Lower lobe of right lung (tissue), 2 donors: ENCODE measurements at regions not wholly inside any gene's neighbourhood (a gene's known extent, or its start where the extent isn't known, plus 50 kb on each side); places are given as distances from the start of the nearest gene placed in this dataset.

Source experiments
- ATAC-seq, 2 donors: fragments of 200-7000 bp; cut with Tn5 transposase; one replicate each; pipeline ENCODE4 v1.9.1; 2020 to 2022; ENCODE audit warnings: mild to moderate bottlenecking in 2 of 2, moderate library complexity in 2 of 2
- DNase-seq: peaks from one replicate; pipeline ENCODE4 v3.0.0-alpha.2; 2020
- H3K27ac ChIP-seq: fragments of 200-600 bp; one replicate; pipeline ENCODE4 v1.8.0; 2022
- H3K27me3 ChIP-seq: fragments of 200-600 bp; one replicate; pipeline ENCODE4 v1.8.0; 2022; ENCODE audit warnings: low read depth
- H3K36me3 ChIP-seq: fragments of 200-600 bp; one replicate; pipeline ENCODE4 v1.8.0; 2022; ENCODE audit warnings: mild to moderate bottlenecking
- H3K4me1 ChIP-seq: fragments of 200-600 bp; one replicate; pipeline ENCODE4 v1.8.0; 2022
- H3K4me3 ChIP-seq: fragments of 200-600 bp; one replicate; pipeline ENCODE4 v1.8.0; 2022; ENCODE audit warnings: mild to moderate bottlenecking
- H3K9me3 ChIP-seq: fragments of 200-600 bp; one replicate; pipeline ENCODE4 v1.8.0; 2022
- CTCF ChIP-seq: fragments of 200-600 bp; IDR thresholded peaks from one replicate; pipeline ENCODE4 v1.8.0; 2022; ENCODE audit warnings: antibody characterized with exemption, mild to moderate bottlenecking
- intact Hi-C: fragments of 100-400 bp; cut with DNase I; formaldehyde crosslinking; loops from one replicate; pipeline ENCODE4 v1.11.0; 2022
- donor health status: DM: no; HTN: yes; CAD: no; lungs with severe emphysema.

- Histone ChIP-seq H3K36me3 (no peaks in the 10 kb centered on the region), H3K4me3 (no peak overlapping the region), H3K27me3 (no peaks in the 10 kb centered on the region), H3K4me1 (no peaks in the 10 kb centered on the region), H3K27ac (no peak overlapping the region), H3K9me3 (no peaks in the 10 kb centered on the region)
- intact Hi-C loops, result no loop called here
- no peak for TF ChIP-seq CTCF
- ATAC-seq (no peak), DNase-seq (no peak)
These were observed 1106.2 kb upstream of the LRRN3 start for GRCh38 chr7:109984729-109985128.

- no peak for DNase-seq
- no peak overlapping the region for H3K4me3 ChIP-seq
- no peaks in the 10 kb centered on the region for H3K9me3 ChIP-seq
- no peak overlapping the region for H3K27ac ChIP-seq
- ATAC-seq, result no peak
- no peaks in the 10 kb centered on the region for H3K27me3 ChIP-seq
- TF ChIP-seq CTCF, result no peak
- no peaks in the 10 kb centered on the region for H3K36me3 ChIP-seq
- no peaks in the 10 kb centered on the region for H3K4me1 ChIP-seq
- intact Hi-C loops, result no loop called here
These were observed 1104.2 kb upstream of the LRRN3 start for GRCh38 chr7:109986701-109987100.

- H3K27me3 ChIP-seq, result no peaks in the 10 kb centered on the region
- H3K27ac ChIP-seq, result no peak overlapping the region
- H3K4me3 ChIP-seq, result no peak overlapping the region
- no peaks in the 10 kb centered on the region for H3K4me1 ChIP-seq
- intact Hi-C loops, result no loop called here
- H3K36me3 ChIP-seq, result no peaks in the 10 kb centered on the region
- ATAC-seq, result no peak
- H3K9me3 ChIP-seq, result no peaks in the 10 kb centered on the region
- TF ChIP-seq CTCF, result no peak
- no peak for DNase-seq
These were observed 1094.5 kb upstream of the LRRN3 start for GRCh38 chr7:109996411-109996810.

GRCh38 chr7:109996927-109997326, 1094.0 kb upstream of the LRRN3 start:
- Histone ChIP-seq H3K27me3 (no peaks in the 10 kb centered on the region), H3K4me3 (no peak overlapping the region), H3K9me3 (no peaks in the 10 kb centered on the region), H3K27ac (no peak overlapping the region), H3K36me3 (no peaks in the 10 kb centered on the region), H3K4me1 (no peaks in the 10 kb centered on the region)
- no peak for TF ChIP-seq CTCF
- no peak for DNase-seq
- intact Hi-C loops, result no loop called here
- ATAC-seq, result no peak

GRCh38 chr7:109997837-109998236, 1093.1 kb upstream of the LRRN3 start:
- no peaks in the 10 kb centered on the region for H3K4me1 ChIP-seq
- no peak for ATAC-seq
- intact Hi-C loops, result no loop called here

More at GRCh38 chr7:109997837-109998236, 1093.1 kb upstream of the LRRN3 start:
- Histone ChIP-seq H3K36me3 (no peaks in the 10 kb centered on the region), H3K9me3 (no peaks in the 10 kb centered on the region), H3K4me3 (no peak overlapping the region), H3K27me3 (no peaks in the 10 kb centered on the region), H3K27ac (no peak overlapping the region)
- DNase-seq, result no peak
- no peak for TF ChIP-seq CTCF
